ENCODE measurements at regions not wholly inside any gene's neighbourhood (a gene's known extent, or its start where the extent isn't known, plus 50 kb on each side); places are given as distances from the start of the nearest gene placed in this dataset.

GRCh38 chr6:163672710-163673109, 258.2 kb downstream of the QKI start:
- WGBS, 2 donors, result 82% methylated on average over 3 of the region's 3 CpGs
- no peaks in the 10 kb centered on the region for H3K36me3 ChIP-seq
- peaks cover 0 to 7% (median 0%) of the 10 kb centered on the region in 4 donors for H3K4me1 ChIP-seq
- no peak for TF ChIP-seq EP300 (IDR thresholded peaks at IDR 0.05)
- TF ChIP-seq POLR2A (IDR thresholded peaks at IDR 0.05), result no peak
- no peak for TF ChIP-seq CTCF (IDR thresholded peaks at IDR 0.05)
- no peaks in the 10 kb centered on the region for H3K27me3 ChIP-seq
- no peak for DNase-seq (ENCODE audit: low spot score in 2 of 2)
- H3K27ac ChIP-seq, result no peak overlapping the region
- H3K9me3 ChIP-seq, result no peaks in the 10 kb centered on the region
- no peak overlapping the region for H3K4me3 ChIP-seq

GRCh38 chr6:163671791-163672190, 257.3 kb downstream of the QKI start:
- H3K27ac ChIP-seq, result no peak overlapping the region
- H3K4me1 ChIP-seq, result peaks cover 0 to 15% (median 0%) of the 10 kb centered on the region in 4 donors
- TF ChIP-seq CTCF (IDR thresholded peaks at IDR 0.05) (no peak), POLR2A (IDR thresholded peaks at IDR 0.05) (no peak)
- no peak overlapping the region for H3K4me3 ChIP-seq
- H3K9me3 ChIP-seq, result no peaks in the 10 kb centered on the region
- H3K27me3 ChIP-seq, result no peaks in the 10 kb centered on the region
- DNase-seq (ENCODE audit: low spot score in 2 of 2), result no peak
- no peaks in the 10 kb centered on the region for H3K36me3 ChIP-seq
- 96 to 98% methylated on average over 23 to 25 of the region's 25 CpGs for WGBS, 2 donors

GRCh38 chr6:163671355-163671754, 256.8 kb downstream of the QKI start:
- no peaks in the 10 kb centered on the region for H3K36me3 ChIP-seq
- no peaks in the 10 kb centered on the region for H3K9me3 ChIP-seq
- no peak overlapping the region for H3K4me3 ChIP-seq
- DNase-seq (ENCODE audit: low spot score in 2 of 2), result no peak
- 94 to 97% methylated on average over 10 to 19 of the region's 19 CpGs for WGBS, 2 donors
- H3K4me1 ChIP-seq, result peaks cover 0 to 15% (median 0%) of the 10 kb centered on the region in 4 donors
- no peak overlapping the region for H3K27ac ChIP-seq
- no peaks in the 10 kb centered on the region for H3K27me3 ChIP-seq
- no peak for TF ChIP-seq POLR2A (IDR thresholded peaks at IDR 0.05)
- TF ChIP-seq EP300 (IDR thresholded peaks at IDR 0.05), result no peak
- no peak for TF ChIP-seq CTCF (IDR thresholded peaks at IDR 0.05)

- no peak overlapping the region for H3K4me3 ChIP-seq
- no peak for TF ChIP-seq CTCF (IDR thresholded peaks at IDR 0.05)
- WGBS, 2 donors, result 100% methylated on average over 1 of the region's 1 CpG
Observed at GRCh38 chr6:163670336-163670735, 255.8 kb downstream of the QKI start.

GRCh38 chr6:163668061-163668426, 253.5 kb downstream of the QKI start:
- H3K9me3 ChIP-seq, result no peaks in the 10 kb centered on the region
- no peak overlapping the region for H3K27ac ChIP-seq
- H3K27me3 ChIP-seq, result no peaks in the 10 kb centered on the region
- TF ChIP-seq POLR2A (IDR thresholded peaks at IDR 0.05), result no peak
- no peak for TF ChIP-seq EP300 (IDR thresholded peaks at IDR 0.05)
- no peak for TF ChIP-seq CTCF (IDR thresholded peaks at IDR 0.05)
- no peak for DNase-seq (ENCODE audit: low spot score in 2 of 2)
- H3K36me3 ChIP-seq, result no peaks in the 10 kb centered on the region
- 57 to 59% methylated on average over 4 of the region's 4 CpGs for WGBS, 2 donors
- H3K4me1 ChIP-seq, result peaks cover 0 to 15% (median 0%) of the 10 kb centered on the region in 4 donors
- H3K4me3 ChIP-seq, result no peak overlapping the region

More at GRCh38 chr6:163670336-163670735, 255.8 kb downstream of the QKI start:
- H3K27ac ChIP-seq, result no peak overlapping the region
- H3K9me3 ChIP-seq, result no peaks in the 10 kb centered on the region
- no peaks in the 10 kb centered on the region for H3K27me3 ChIP-seq
- peaks cover 0 to 15% (median 0%) of the 10 kb centered on the region in 4 donors for H3K4me1 ChIP-seq
- no peaks in the 10 kb centered on the region for H3K36me3 ChIP-seq
- no peak for DNase-seq (ENCODE audit: low spot score in 2 of 2)

Measured in tibial nerve (tissue), 4 donors.